CD4-positive, alpha-beta T cell (primary cell): ENCODE measurements at regions not wholly inside any gene's neighbourhood (a gene's known extent, or its start where the extent isn't known, plus 50 kb on each side); places are given as distances from the start of the nearest gene placed in this dataset.

ENCODE experiments used
- ATAC-seq: fragments of 200-7000 bp; cut with Tn5 transposase; one replicate; pipeline ENCODE4 v1.10.0; 2022; ENCODE audit warnings: mild to moderate bottlenecking; ENCODE audit not compliant: poor library complexity
- CTCF ChIA-PET: fragments of 350-600 bp; sonication (Branson Sonifier 250); formaldehyde crosslinking; loops from one replicate; lab custom pipeline; 2021; ENCODE audit warnings: antibody characterized with exemption, inconsistent platforms; lab: Charles Lee
- POLR2A ChIA-PET: fragments of 350-600 bp; sonication (Branson Sonifier 250); formaldehyde crosslinking; loops from one replicate; lab custom pipeline; 2021; ENCODE audit warnings: antibody characterized with exemption, inconsistent platforms; lab: Charles Lee
- DNase-seq, 14 experiments: peaks; one replicate each; pipeline ENCODE4 v3.0.0-alpha.2; 2013 to 2020; ENCODE audit warnings: mixed read lengths in 2 of 14
- H3K27ac ChIP-seq, 2 donors: one replicate each; pipeline versions ENCODE4 v1.5.1 to v1.7.0; 2013; ENCODE audit warnings: low read length in 2 of 2, low read depth in 1 of 2, mild to moderate bottlenecking in 1 of 2
- H3K27me3 ChIP-seq, 2 experiments: 1 replicate in 1 of 2; 2 replicates in 1 of 2; pipeline versions ENCODE4 v1.6.1 to v1.7.0; 2013; ENCODE audit warnings: low read length in 2 of 2, control low read depth in 1 of 2, mild to moderate bottlenecking in 1 of 2, moderate library complexity in 1 of 2; ENCODE audit not compliant: insufficient read depth in 2 of 2, control insufficient read depth in 1 of 2
- H3K36me3 ChIP-seq: one replicate; pipeline ENCODE4 v1.6.1; 2013; ENCODE audit warnings: low read length, control low read depth; ENCODE audit not compliant: insufficient read depth
- H3K4me1 ChIP-seq: one replicate; pipeline ENCODE4 v1.6.1; 2013; ENCODE audit warnings: low read length, control low read depth; ENCODE audit not compliant: insufficient read depth
- H3K4me3 ChIP-seq: one replicate; pipeline ENCODE4 v1.5.1; 2013; ENCODE audit warnings: mild to moderate bottlenecking, low read length, moderate library complexity
- H3K9me3 ChIP-seq, 2 experiments: 1 replicate in 1 of 2; 2 replicates in 1 of 2; pipeline versions ENCODE4 v1.6.1 to v1.7.0; 2013; ENCODE audit warnings: low read length in 2 of 2, mild to moderate bottlenecking in 2 of 2, control low read depth in 1 of 2, moderate library complexity in 1 of 2; ENCODE audit not compliant: control insufficient read depth in 1 of 2, insufficient read depth in 1 of 2
- H3K27ac Mint-ChIP-seq: one replicate; pipeline ENCODE4 v1.8.0; 2020; ENCODE audit warnings: mixed read lengths
- H3K27me3 Mint-ChIP-seq: one replicate; pipeline ENCODE4 v1.8.0; 2021; ENCODE audit warnings: mixed read lengths
- H3K36me3 Mint-ChIP-seq: one replicate; pipeline ENCODE4 v1.8.0; 2021; ENCODE audit warnings: low read depth, mixed read lengths
- H3K4me1 Mint-ChIP-seq: one replicate; pipeline ENCODE4 v1.8.0; 2021; ENCODE audit warnings: low read depth, mixed read lengths
- H3K4me3 Mint-ChIP-seq: one replicate; pipeline ENCODE4 v1.8.0; 2020; ENCODE audit warnings: mild to moderate bottlenecking, mixed read lengths
- H3K9me3 Mint-ChIP-seq: one replicate; pipeline ENCODE4 v1.8.0; 2020; ENCODE audit warnings: mixed read lengths
- CTCF ChIP-seq: fragments of 200-600 bp; IDR thresholded peaks from one replicate; pipeline ENCODE4 v1.8.0; 2022; ENCODE audit warnings: antibody characterized with exemption, mild to moderate bottlenecking
- intact Hi-C, 2 experiments: fragments of 100-400 bp; cut with DNase I in 1 of 2; cut with micrococcal nuclease in 1 of 2; formaldehyde crosslinking; loops; one replicate each; pipeline versions ENCODE4 v1.15.1 to v1.9.0; 2023 to 2025; cut with DNase I, micrococcal nuclease

GRCh38 chr4:66688674-66689073 is 856.6 kb downstream of the CENPC start:
- no peaks in the 10 kb centered on the region for H3K27me3 ChIP-seq
- H3K27ac ChIP-seq, result no peak overlapping the region
- TF ChIP-seq CTCF, result no peak
- Mint-ChIP-seq H3K9me3 (no peaks in the 10 kb centered on the region), H3K36me3 (no peaks in the 10 kb centered on the region), H3K27ac (no peak overlapping the region), H3K4me3 (no peak overlapping the region), H3K4me1 (no peaks in the 10 kb centered on the region), H3K27me3 (no peaks in the 10 kb centered on the region)
- DNase-seq (no peak), ATAC-seq (no peak)
- peaks cover 0 to 3% of the 10 kb centered on the region in 2 experiments for H3K9me3 ChIP-seq
- intact Hi-C loops, result no loop called here
- H3K4me1 ChIP-seq, result no peaks in the 10 kb centered on the region
- ChIA-PET CTCF (no interaction called here), POLR2A (no interaction called here)
- no peaks in the 10 kb centered on the region for H3K36me3 ChIP-seq
- no peak overlapping the region for H3K4me3 ChIP-seq

GRCh38 chr4:66687459-66687858 is 857.8 kb downstream of the CENPC start:
- peaks cover 0 to 3% of the 10 kb centered on the region in 2 experiments for H3K9me3 ChIP-seq
- Mint-ChIP-seq H3K27ac (no peak overlapping the region), H3K36me3 (no peaks in the 10 kb centered on the region), H3K4me3 (no peak overlapping the region), H3K9me3 (peaks cover 5% of the 10 kb centered on the region), H3K4me1 (no peaks in the 10 kb centered on the region), H3K27me3 (no peaks in the 10 kb centered on the region)
- ChIA-PET CTCF (no interaction called here), POLR2A (no interaction called here)
- DNase-seq (no peak), ATAC-seq (no peak)
- no peak overlapping the region for H3K27ac ChIP-seq
- intact Hi-C loops, result no loop called here
- H3K27me3 ChIP-seq, result no peaks in the 10 kb centered on the region
- H3K4me3 ChIP-seq, result no peak overlapping the region
- H3K36me3 ChIP-seq, result no peaks in the 10 kb centered on the region
- H3K4me1 ChIP-seq, result no peaks in the 10 kb centered on the region
- no peak for TF ChIP-seq CTCF

GRCh38 chr4:66681962-66682361 is 863.3 kb downstream of the CENPC start:
- no peak overlapping the region for H3K4me3 ChIP-seq
- no peak overlapping the region for H3K27ac Mint-ChIP-seq
- H3K27me3 Mint-ChIP-seq, result no peaks in the 10 kb centered on the region

More at GRCh38 chr4:66681962-66682361, 863.3 kb downstream of the CENPC start:
- no peak for ATAC-seq
- H3K27ac ChIP-seq, result no peak overlapping the region
- Mint-ChIP-seq H3K4me3 (no peak overlapping the region), H3K4me1 (no peaks in the 10 kb centered on the region), H3K36me3 (no peaks in the 10 kb centered on the region), H3K9me3 (peaks cover 13% of the 10 kb centered on the region)
- H3K36me3 ChIP-seq, result no peaks in the 10 kb centered on the region
- intact Hi-C loops, result no loop called here
- DNase-seq, result no peak
- CTCF ChIA-PET, result no interaction called here
- TF ChIP-seq CTCF, result no peak
- peaks cover 0 to 3% of the 10 kb centered on the region in 2 experiments for H3K9me3 ChIP-seq
- no peaks in the 10 kb centered on the region for H3K4me1 ChIP-seq
- POLR2A ChIA-PET, result no interaction called here
- no peaks in the 10 kb centered on the region for H3K27me3 ChIP-seq
